T-cell (primary cell): ENCODE measurements at regions not wholly inside any gene's neighbourhood (a gene's known extent, or its start where the extent isn't known, plus 50 kb on each side); places are given as distances from the start of the nearest gene placed in this dataset.

Experiments used
- ATAC-seq, 4 experiments: fragments of 200-7000 bp in 3 of 4; fragments of 150-1000 bp in 1 of 4; cut with Tn5 transposase; replicated peaks in 1 of 4; 1 replicate in 3 of 4; 2 replicates in 1 of 4; pipeline ENCODE4 v1.10.0; 2021; ENCODE audit warnings: moderate library complexity in 3 of 4, mild to moderate bottlenecking in 2 of 4, moderate number of reproducible peaks in 1 of 4
- CTCF ChIA-PET, 2 donors: fragments of 300-600 bp; sonication (Branson Sonifier 250); formaldehyde crosslinking; loops; one replicate each; lab custom pipeline; 2022; ENCODE audit warnings: antibody characterized with exemption in 2 of 2; lab: Charles Lee
- POLR2A ChIA-PET, 2 donors: fragments of 300-600 bp; sonication (Branson Sonifier 250); formaldehyde crosslinking; loops; one replicate each; lab custom pipeline; 2022; ENCODE audit warnings: antibody characterized with exemption in 2 of 2; lab: Charles Lee
- DNase-seq, 35 experiments: peaks; one replicate each; pipeline versions ENCODE4 v3.0.0 to v3.0.0-alpha.2; 2013 to 2023
- H3K27ac ChIP-seq: one replicate; pipeline ENCODE4 v1.5.1; 2013; ENCODE audit warnings: low read length
- H3K27me3 ChIP-seq, 2 experiments: replicated peaks in 1 of 2; 1 replicate in 1 of 2; 2 replicates in 1 of 2; pipeline versions ENCODE4 v1.6.1 to v1.7.0; 2013; ENCODE audit warnings: low read length in 1 of 2, mixed read lengths in 1 of 2; ENCODE audit not compliant: control insufficient read depth in 2 of 2, insufficient read depth in 2 of 2; ENCODE audit errors: extremely low read depth in 1 of 2
- H3K36me3 ChIP-seq, 2 donors: 1 replicate in 1 of 2; 2 replicates in 1 of 2; pipeline versions ENCODE4 v1.6.1 to v1.7.0; 2013; ENCODE audit warnings: low read length in 1 of 2; ENCODE audit not compliant: control insufficient read depth in 2 of 2, insufficient read depth in 1 of 2; ENCODE audit errors: extremely low read depth in 1 of 2
- H3K4me1 ChIP-seq, 2 experiments: 1 replicate in 1 of 2; 2 replicates in 1 of 2; pipeline versions ENCODE4 v1.6.1 to v1.7.0; 2013; ENCODE audit warnings: low read length in 2 of 2, mixed read lengths in 1 of 2; ENCODE audit not compliant: insufficient read depth in 2 of 2, control insufficient read depth in 1 of 2; ENCODE audit errors: extremely low read depth in 1 of 2
- H3K4me3 ChIP-seq, 2 donors: 1 replicate in 1 of 2; 2 replicates in 1 of 2; pipeline versions ENCODE4 v1.5.1 to v1.7.0; 2013; ENCODE audit warnings: mild to moderate bottlenecking in 2 of 2, low read length in 1 of 2, moderate library complexity in 1 of 2; ENCODE audit not compliant: control insufficient read depth in 1 of 2; ENCODE audit errors: extremely low read depth in 1 of 2
- H3K9me3 ChIP-seq: 2 replicates; pipeline ENCODE4 v1.7.0; 2013
- H3K27ac Mint-ChIP-seq, 2 donors: one replicate each; pipeline ENCODE4 v1.8.0; 2020 to 2021; ENCODE audit warnings: mild to moderate bottlenecking in 2 of 2, mixed read lengths in 2 of 2
- H3K27me3 Mint-ChIP-seq, 2 donors: one replicate each; pipeline ENCODE4 v1.8.0; 2021 to 2022; ENCODE audit warnings: mixed read lengths in 2 of 2
- H3K36me3 Mint-ChIP-seq: one replicate; pipeline ENCODE4 v1.8.0; 2021; ENCODE audit warnings: mixed read lengths
- H3K4me1 Mint-ChIP-seq, 3 donors: one replicate each; pipeline ENCODE4 v1.8.0; 2020 to 2022; ENCODE audit warnings: mixed read lengths in 3 of 3, mild to moderate bottlenecking in 1 of 3
- H3K4me3 Mint-ChIP-seq, 3 donors: one replicate each; pipeline ENCODE4 v1.8.0; 2020 to 2022; ENCODE audit warnings: mild to moderate bottlenecking in 3 of 3, mixed read lengths in 3 of 3, moderate library complexity in 3 of 3
- H3K9me3 Mint-ChIP-seq, 3 donors: one replicate each; pipeline ENCODE4 v1.8.0; 2020 to 2022; ENCODE audit warnings: mixed read lengths in 3 of 3
- WGBS: methylation state at CpG from one replicate; pipeline ENCODE4 v1.1.5; 2013; ENCODE audit warnings: missing lambda C conversion rate; ENCODE audit not compliant: insufficient coverage; 5-methylcytosine and 5-hydroxymethylcytosine counted together

DNA sequence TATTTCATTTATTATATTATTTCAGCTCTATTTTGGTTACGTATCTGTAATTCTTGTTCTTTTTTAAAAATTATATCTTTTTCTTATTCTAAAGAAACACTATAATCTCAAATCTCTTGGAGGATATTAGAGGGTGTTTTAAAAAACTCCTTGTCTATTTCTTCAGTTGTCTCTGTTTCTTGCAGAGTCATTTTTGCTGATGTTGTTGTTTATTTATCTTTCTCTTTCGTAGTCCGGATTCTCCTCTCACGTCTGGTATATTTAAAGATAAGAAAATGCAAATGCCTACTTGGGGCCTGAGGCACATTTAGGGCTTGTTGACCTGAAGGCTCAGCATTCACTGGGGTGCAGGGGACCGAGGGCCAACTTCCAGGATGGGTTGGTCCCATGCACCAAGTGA is 181.2 kb upstream of the CTBP2 start:
- Histone ChIP-seq H3K9me3 (no peaks in the 10 kb centered on the region), H3K36me3 (no peaks in the 10 kb centered on the region), H3K27me3 (peaks cover 0 to 10% of the 10 kb centered on the region in 2 experiments), H3K27ac (no peak overlapping the region), H3K4me3 (no peak overlapping the region), H3K4me1 (no peaks in the 10 kb centered on the region)
- no peak overlapping the region for H3K27ac Mint-ChIP-seq
- H3K36me3 Mint-ChIP-seq: no peaks in the 10 kb centered on the region
- POLR2A ChIA-PET: no interaction called here
- no peak for DNase-seq
- peaks cover 4 to 11% (median 8%) of the 10 kb centered on the region in 3 donors for H3K9me3 Mint-ChIP-seq
- no peaks in the 10 kb centered on the region for H3K4me1 Mint-ChIP-seq
- CTCF ChIA-PET: no interaction called here
- no peak overlapping the region for H3K4me3 Mint-ChIP-seq
- no peak for ATAC-seq
- WGBS: 86% methylated on average over 3 of the region's 5 CpGs
- peaks cover 7 to 11% of the 10 kb centered on the region in 2 donors for H3K27me3 Mint-ChIP-seq

DNA sequence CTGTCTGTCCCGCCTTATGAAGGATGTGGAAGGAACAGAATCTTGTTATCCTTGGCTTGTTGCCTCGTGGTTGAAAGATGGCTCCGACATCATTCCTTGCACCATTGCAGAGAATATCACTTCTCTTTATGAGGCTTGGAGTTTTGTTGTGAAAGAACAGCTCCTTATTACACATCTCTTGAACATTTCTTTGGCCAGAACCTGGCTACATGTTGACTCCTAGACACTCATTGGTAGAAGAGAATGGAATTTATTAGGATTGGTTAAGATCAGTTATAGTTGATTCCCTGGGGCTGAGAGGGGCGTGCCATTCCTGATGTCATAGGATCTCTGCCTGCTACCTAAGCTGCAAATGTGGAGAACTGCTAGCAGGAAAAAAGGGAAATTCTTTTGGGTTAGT is 180.5 kb upstream of the CTBP2 start:
- no peaks in the 10 kb centered on the region for H3K4me1 Mint-ChIP-seq
- no peak overlapping the region for H3K4me3 Mint-ChIP-seq
- POLR2A ChIA-PET: no interaction called here
- H3K27me3 Mint-ChIP-seq: peaks cover 4 to 11% of the 10 kb centered on the region in 2 donors
- no peak overlapping the region for H3K27ac ChIP-seq
- H3K36me3 ChIP-seq: no peaks in the 10 kb centered on the region
- DNase-seq: no peak
- CTCF ChIA-PET: no interaction called here
- no peaks in the 10 kb centered on the region for H3K4me1 ChIP-seq
- H3K27me3 ChIP-seq: peaks cover 0 to 8% of the 10 kb centered on the region in 2 experiments
- no peaks in the 10 kb centered on the region for H3K9me3 ChIP-seq
- peaks cover 4 to 11% (median 8%) of the 10 kb centered on the region in 3 donors for H3K9me3 Mint-ChIP-seq
- H3K36me3 Mint-ChIP-seq: no peaks in the 10 kb centered on the region
- 60% methylated on average over 1 of the region's 4 CpGs for WGBS
- no peak for ATAC-seq
- no peak overlapping the region for H3K27ac Mint-ChIP-seq
- H3K4me3 ChIP-seq: no peak overlapping the region

DNA sequence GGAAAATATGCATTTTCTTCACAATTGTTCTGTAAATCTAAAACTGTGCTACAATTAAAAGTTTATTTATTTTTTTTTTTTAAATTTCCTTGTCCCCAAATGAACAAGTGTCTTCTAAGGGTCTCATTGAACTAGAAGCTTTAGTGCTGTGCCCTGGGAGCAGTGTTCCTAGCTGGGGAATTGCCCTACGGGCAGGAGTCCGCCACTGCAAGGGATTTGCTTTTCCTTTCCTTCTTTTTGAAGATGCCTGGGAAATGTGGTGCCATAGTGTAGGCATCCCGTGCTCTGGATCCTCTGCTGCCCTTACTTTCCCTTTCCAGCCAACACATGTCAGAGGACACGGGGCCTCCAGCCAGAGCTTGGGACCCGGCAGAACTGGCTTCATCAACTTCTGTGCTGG is 177.1 kb upstream of the CTBP2 start:
- Histone ChIP-seq H3K36me3 (no peaks in the 10 kb centered on the region), H3K27me3 (peaks cover 0 to 4% of the 10 kb centered on the region in 2 experiments), H3K4me3 (no peak overlapping the region), H3K4me1 (no peaks in the 10 kb centered on the region), H3K27ac (no peak overlapping the region), H3K9me3 (no peaks in the 10 kb centered on the region)
- no peak overlapping the region for H3K4me3 Mint-ChIP-seq
- no peak for ATAC-seq
- peaks cover 4 to 9% (median 4%) of the 10 kb centered on the region in 3 donors for H3K9me3 Mint-ChIP-seq
- no peaks in the 10 kb centered on the region for H3K36me3 Mint-ChIP-seq
- DNase-seq: no peak
- POLR2A ChIA-PET: no interaction called here
- CTCF ChIA-PET: no interaction called here
- H3K27me3 Mint-ChIP-seq: peaks cover 0 to 6% of the 10 kb centered on the region in 2 donors
- 89% methylated on average over 2 of the region's 5 CpGs for WGBS
- H3K4me1 Mint-ChIP-seq: no peaks in the 10 kb centered on the region
- H3K27ac Mint-ChIP-seq: no peak overlapping the region

DNA sequence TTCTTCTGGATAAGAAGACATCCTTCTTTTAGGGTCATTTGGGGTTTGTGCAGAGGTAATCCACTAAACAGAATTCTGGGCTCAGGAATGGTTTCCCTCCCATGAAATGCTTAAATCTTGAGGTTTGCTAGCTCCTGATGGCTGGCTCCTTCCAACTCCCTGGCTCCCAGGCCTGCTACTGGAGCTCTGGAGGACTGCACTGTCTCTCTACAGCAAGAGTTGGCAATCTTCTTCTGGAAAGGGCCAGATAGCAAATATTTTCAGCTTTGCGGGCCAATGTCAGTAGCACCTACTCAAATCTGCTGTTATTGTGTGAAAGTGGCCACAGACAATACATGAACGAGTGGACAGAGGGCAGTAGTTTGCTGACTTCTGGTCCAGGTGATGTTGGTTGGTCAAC is 174.2 kb upstream of the CTBP2 start:
- Mint-ChIP-seq H3K9me3 (peaks cover 0 to 4% (median 4%) of the 10 kb centered on the region in 3 donors), H3K27ac (no peak overlapping the region), H3K36me3 (no peaks in the 10 kb centered on the region), H3K27me3 (peaks cover 3 to 6% of the 10 kb centered on the region in 2 donors), H3K4me1 (no peaks in the 10 kb centered on the region), H3K4me3 (no peak overlapping the region)
- CTCF ChIA-PET: no interaction called here
- no peak overlapping the region for H3K4me3 ChIP-seq
- peaks cover 0 to 4% of the 10 kb centered on the region in 2 experiments for H3K27me3 ChIP-seq
- H3K9me3 ChIP-seq: no peaks in the 10 kb centered on the region
- no peak overlapping the region for H3K27ac ChIP-seq
- H3K4me1 ChIP-seq: no peaks in the 10 kb centered on the region
- no peak for ATAC-seq
- POLR2A ChIA-PET: no interaction called here
- WGBS: 60% methylated on average over 1 of the region's 2 CpGs
- no peak for DNase-seq
- H3K36me3 ChIP-seq: no peaks in the 10 kb centered on the region

DNA sequence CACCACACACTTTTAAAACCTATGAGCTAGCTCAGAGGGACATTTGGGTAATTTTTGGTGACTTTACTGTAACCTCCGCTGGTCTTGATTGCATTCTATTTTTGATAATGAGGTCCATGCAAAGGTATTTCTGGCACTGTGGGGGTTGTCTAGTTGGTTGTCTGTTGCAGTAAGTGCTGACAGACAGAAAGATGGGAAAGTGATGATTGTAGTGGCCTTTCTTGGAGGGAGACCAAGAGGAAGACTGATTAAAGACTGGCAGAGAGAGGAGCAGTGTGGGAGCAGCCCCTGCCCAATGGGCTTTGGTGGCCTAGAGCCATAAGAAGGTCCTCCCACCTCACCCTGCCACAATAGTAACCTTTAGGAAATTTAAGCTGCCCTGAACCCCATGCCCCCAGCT is 173.4 kb upstream of the CTBP2 start:
- no peak overlapping the region for H3K4me3 Mint-ChIP-seq
- ATAC-seq (no peak), DNase-seq (no peak)
- no peak overlapping the region for H3K4me3 ChIP-seq
- no peaks in the 10 kb centered on the region for H3K36me3 ChIP-seq
- peaks cover 0 to 4% (median 4%) of the 10 kb centered on the region in 3 donors for H3K9me3 Mint-ChIP-seq
- peaks cover 0 to 4% of the 10 kb centered on the region in 2 experiments for H3K27me3 ChIP-seq
- WGBS: no CpG with 5 or more reads among the region's 1 CpG
- H3K36me3 Mint-ChIP-seq: no peaks in the 10 kb centered on the region
- ChIA-PET POLR2A (no interaction called here), CTCF (no interaction called here)
- no peak overlapping the region for H3K27ac ChIP-seq
- H3K4me1 ChIP-seq: no peaks in the 10 kb centered on the region
- peaks cover 3 to 6% of the 10 kb centered on the region in 2 donors for H3K27me3 Mint-ChIP-seq
- no peak overlapping the region for H3K27ac Mint-ChIP-seq
- H3K9me3 ChIP-seq: no peaks in the 10 kb centered on the region
- H3K4me1 Mint-ChIP-seq: no peaks in the 10 kb centered on the region

DNA sequence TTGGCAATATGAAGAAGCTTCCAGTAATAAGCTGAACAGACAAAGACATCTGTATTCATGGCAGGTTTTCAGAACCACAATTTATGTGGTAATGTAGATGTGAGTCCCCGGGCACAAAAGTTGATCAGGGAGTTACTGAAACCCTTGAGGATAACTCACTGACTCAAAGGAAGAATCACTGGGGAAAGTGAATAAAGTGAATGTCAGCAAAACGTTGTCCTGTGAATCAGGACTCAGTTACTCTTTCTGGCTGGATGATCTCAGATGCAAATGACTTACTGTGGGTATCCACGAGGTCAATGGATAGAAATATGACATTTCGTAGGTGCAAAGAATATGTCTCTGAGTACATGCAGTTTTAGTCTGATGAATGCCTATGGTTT is 172.8 kb upstream of the CTBP2 start:
- Histone ChIP-seq H3K9me3 (no peaks in the 10 kb centered on the region), H3K27ac (no peak overlapping the region), H3K36me3 (no peaks in the 10 kb centered on the region), H3K4me1 (no peaks in the 10 kb centered on the region), H3K4me3 (no peak overlapping the region), H3K27me3 (peaks cover 0 to 4% of the 10 kb centered on the region in 2 experiments)
- ATAC-seq (no peak), DNase-seq (no peak)
- H3K9me3 Mint-ChIP-seq: peaks cover 0 to 6% (median 1%) of the 10 kb centered on the region in 3 donors
- H3K27me3 Mint-ChIP-seq: peaks cover 3 to 4% of the 10 kb centered on the region in 2 donors
- no peaks in the 10 kb centered on the region for H3K36me3 Mint-ChIP-seq
- POLR2A ChIA-PET: no interaction called here
- no peaks in the 10 kb centered on the region for H3K4me1 Mint-ChIP-seq
- no peak overlapping the region for H3K4me3 Mint-ChIP-seq
- H3K27ac Mint-ChIP-seq: no peak overlapping the region
- CTCF ChIA-PET: interaction anchor here in 1 of 2 donors (0.6 kb wide), 1 partner anchor 1337 kb away, joined by 4 read pairs; no protein-coding TSS in a partner anchor
- WGBS: 54% methylated on average over 3 of the region's 4 CpGs
